GM12878 (cell line): ENCODE measurements at regions not wholly inside any gene's neighbourhood (a gene's known extent, or its start where the extent isn't known, plus 50 kb on each side); places are given as distances from the start of the nearest gene placed in this dataset.

ENCODE experiments used
- POLR2AphosphoS5 ChIP-seq: IDR thresholded peaks from 2 replicates; pipeline ENCODE4 v1.6.1; 2011; ENCODE audit warnings: mild to moderate bottlenecking, low read length, inconsistent platforms
- TF ChIP-seq, protein P1 (sequence below): IDR thresholded peaks from 2 replicates; pipeline ENCODE4 v1.6.1; 2011; ENCODE audit warnings: low read depth, mild to moderate bottlenecking, low read length, moderate library complexity, borderline replicate concordance; ENCODE audit errors: extremely low read depth

DNA sequence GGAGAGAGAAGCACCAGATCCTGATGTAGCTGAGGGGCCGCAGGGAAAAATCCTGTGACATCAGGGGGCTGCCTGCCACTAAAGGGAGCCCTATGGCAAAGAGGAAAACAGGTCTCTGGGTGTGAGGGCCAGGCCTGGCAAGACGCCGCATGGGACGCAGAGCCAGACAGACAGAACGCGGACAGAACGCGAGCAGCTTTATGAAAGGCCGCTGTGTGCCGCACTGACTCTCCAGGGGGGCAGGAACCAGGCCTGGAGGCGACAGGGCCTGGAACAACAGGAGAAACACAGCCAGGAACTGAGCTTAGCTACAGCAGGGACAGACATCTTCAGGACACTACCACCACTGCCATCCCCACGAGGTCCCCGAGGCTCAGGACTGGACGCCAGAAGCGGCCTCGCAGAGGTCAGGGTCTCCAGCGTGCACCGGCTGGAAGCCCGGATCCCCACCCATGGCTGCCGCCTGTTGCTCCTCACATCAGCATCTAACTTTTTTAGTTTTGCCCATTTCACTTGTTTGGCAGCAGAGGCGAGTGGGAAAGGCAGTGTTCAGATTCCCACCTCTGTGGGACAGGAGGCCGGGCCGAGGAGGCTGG, 131.6 kb downstream of the VAPA start:
- no peak for TF ChIP-seq POLR2AphosphoS5
- TF ChIP-seq, protein P1, sequence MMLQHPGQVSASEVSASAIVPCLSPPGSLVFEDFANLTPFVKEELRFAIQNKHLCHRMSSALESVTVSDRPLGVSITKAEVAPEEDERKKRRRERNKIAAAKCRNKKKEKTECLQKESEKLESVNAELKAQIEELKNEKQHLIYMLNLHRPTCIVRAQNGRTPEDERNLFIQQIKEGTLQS: no peak
